Activated CD4-positive, alpha-beta T cell treated with anti-CD3 and anti-CD28 coated beads, Interleukin-2, amount 10 ng/mL, durations not matched to agents 24 days and 14 days (primary cell): ENCODE measurements at regions not wholly inside any gene's neighbourhood (a gene's known extent, or its start where the extent isn't known, plus 50 kb on each side); places are given as distances from the start of the nearest gene placed in this dataset.
A peak's percentile ranks its signal among the peaks of the same experiment; 100 is the strongest.
"Not testable (repeated sequence)": the region's sequence is repeated elsewhere in the genome, so short reads cannot be mapped to it uniquely, and the experiment has no call there.

Source experiments
- DNase-seq: peaks from one replicate; pipeline ENCODE4 v3.0.0; 2022
- H3K27ac Mint-ChIP-seq: one replicate; pipeline ENCODE4 v1.8.0; 2022; ENCODE audit warnings: mild to moderate bottlenecking, mixed read lengths
- H3K27me3 Mint-ChIP-seq: one replicate; pipeline ENCODE4 v1.8.0; 2022; ENCODE audit warnings: mixed read lengths
- H3K36me3 Mint-ChIP-seq: one replicate; pipeline ENCODE4 v1.8.0; 2022; ENCODE audit warnings: low read depth, mild to moderate bottlenecking, mixed read lengths
- H3K4me1 Mint-ChIP-seq: one replicate; pipeline ENCODE4 v1.8.0; 2021; ENCODE audit warnings: mixed read lengths
- H3K4me3 Mint-ChIP-seq: one replicate; pipeline ENCODE4 v1.8.0; 2022; ENCODE audit warnings: mild to moderate bottlenecking, moderate library complexity, mixed read lengths
- H3K9me3 Mint-ChIP-seq: one replicate; pipeline ENCODE4 v1.8.0; 2021; ENCODE audit warnings: mixed read lengths
- intact Hi-C: fragments of 100-400 bp; cut with micrococcal nuclease; formaldehyde crosslinking; loops from one replicate; pipeline ENCODE4 v1.15.1; 2023

GRCh38 chr12:125525879-125526278 is 460.6 kb downstream of the AACS start:
- Mint-ChIP-seq H3K27me3 (no peaks in the 10 kb centered on the region), H3K36me3 (no peaks in the 10 kb centered on the region), H3K4me3 (no peak overlapping the region), H3K27ac (no peak overlapping the region), H3K4me1 (no peaks in the 10 kb centered on the region), H3K9me3 (peaks cover 7% of the 10 kb centered on the region)
- intact Hi-C loops: no loop called here
- DNase-seq: no peak

GRCh38 chr12:125528281-125528680 is 463.0 kb downstream of the AACS start:
- Mint-ChIP-seq H3K36me3 (no peaks in the 10 kb centered on the region), H3K4me3 (no peak overlapping the region), H3K9me3 (peaks cover 2% of the 10 kb centered on the region), H3K27ac (no peak overlapping the region), H3K4me1 (no peaks in the 10 kb centered on the region), H3K27me3 (no peaks in the 10 kb centered on the region)
- intact Hi-C loops: no loop called here
- no peak for DNase-seq

DNA sequence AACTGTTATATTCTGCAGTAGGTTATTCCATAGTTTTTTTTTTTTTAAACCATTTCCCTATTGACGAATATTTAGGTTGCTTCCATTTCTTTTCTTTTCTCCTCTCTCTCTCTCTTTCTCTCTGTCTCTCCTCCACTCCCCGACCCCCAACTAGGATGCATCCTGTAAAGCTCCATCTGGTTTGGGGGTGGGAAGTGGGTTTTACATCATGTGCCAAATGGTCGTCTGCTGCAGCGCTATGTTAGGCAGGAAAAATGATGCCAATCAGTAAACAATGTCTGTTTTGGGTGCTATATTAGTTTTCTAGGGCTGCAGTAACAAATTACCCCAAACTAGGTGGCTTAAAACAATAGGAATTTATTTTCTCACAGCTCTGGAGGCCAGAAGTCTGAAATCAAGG is 465.0 kb downstream of the AACS start:
- Mint-ChIP-seq H3K36me3 (no peaks in the 10 kb centered on the region), H3K9me3 (peaks cover 2% of the 10 kb centered on the region), H3K27me3 (no peaks in the 10 kb centered on the region), H3K27ac (no peak overlapping the region), H3K4me3 (no peak overlapping the region), H3K4me1 (no peaks in the 10 kb centered on the region)
- no peak for DNase-seq
- intact Hi-C loops: loop anchor here (5.0 kb wide), 1 partner anchor 1342 kb away; no protein-coding TSS in a partner anchor

DNA sequence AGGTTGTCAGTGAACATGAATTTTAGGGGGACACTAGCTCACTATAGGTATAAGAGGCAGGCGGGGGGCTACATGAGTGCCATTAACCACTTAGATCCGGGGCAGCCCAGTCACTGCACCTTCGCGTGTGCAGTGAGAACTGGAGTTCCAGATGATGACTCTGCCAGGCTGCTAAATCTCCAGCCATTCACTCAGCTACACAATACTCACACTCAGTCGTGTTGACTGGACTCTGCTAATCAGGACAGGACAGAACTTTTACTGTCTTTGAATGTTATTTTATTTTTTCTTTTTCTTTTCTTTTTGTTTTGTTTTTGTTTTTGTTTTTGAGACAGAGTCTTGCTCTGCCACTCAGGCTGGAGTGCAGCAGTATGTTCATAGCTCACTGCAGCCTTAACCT is 465.6 kb downstream of the AACS start:
- intact Hi-C loops: loop anchor here (5.0 kb wide), 1 partner anchor 1341 kb away; no protein-coding TSS in a partner anchor
- H3K27ac Mint-ChIP-seq: no peak overlapping the region
- no peaks in the 10 kb centered on the region for H3K9me3 Mint-ChIP-seq
- no peak overlapping the region for H3K4me3 Mint-ChIP-seq
- H3K4me1 Mint-ChIP-seq: no peaks in the 10 kb centered on the region
- DNase-seq: no peak
- H3K36me3 Mint-ChIP-seq: no peaks in the 10 kb centered on the region
- no peaks in the 10 kb centered on the region for H3K27me3 Mint-ChIP-seq

DNA sequence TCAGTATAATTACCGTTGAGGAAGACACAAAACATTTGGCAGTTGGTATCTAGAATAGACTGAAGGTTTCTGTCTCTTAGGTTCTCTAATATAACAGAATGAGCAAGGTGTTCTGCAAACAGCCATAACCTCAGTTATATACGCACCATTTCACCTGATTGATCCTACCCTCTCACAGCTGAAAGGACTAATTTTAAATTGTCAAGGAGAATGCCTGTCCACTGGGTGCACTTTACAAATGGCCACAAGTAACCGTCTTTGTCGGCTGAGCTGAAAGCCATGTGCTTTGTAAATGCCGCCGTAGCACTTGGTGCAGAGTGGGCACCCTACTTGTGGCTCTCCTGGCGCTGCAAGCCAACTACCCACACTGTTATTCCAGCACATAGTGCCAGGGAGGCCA is 466.3 kb downstream of the AACS start:
- H3K4me1 Mint-ChIP-seq: no peaks in the 10 kb centered on the region
- H3K27ac Mint-ChIP-seq: no peak overlapping the region
- DNase-seq: no peak
- no peaks in the 10 kb centered on the region for H3K27me3 Mint-ChIP-seq
- no peak overlapping the region for H3K4me3 Mint-ChIP-seq
- no peaks in the 10 kb centered on the region for H3K36me3 Mint-ChIP-seq
- intact Hi-C loops: loop anchor here (5.0 kb wide), 1 partner anchor 1341 kb away; no protein-coding TSS in a partner anchor
- no peaks in the 10 kb centered on the region for H3K9me3 Mint-ChIP-seq

DNA sequence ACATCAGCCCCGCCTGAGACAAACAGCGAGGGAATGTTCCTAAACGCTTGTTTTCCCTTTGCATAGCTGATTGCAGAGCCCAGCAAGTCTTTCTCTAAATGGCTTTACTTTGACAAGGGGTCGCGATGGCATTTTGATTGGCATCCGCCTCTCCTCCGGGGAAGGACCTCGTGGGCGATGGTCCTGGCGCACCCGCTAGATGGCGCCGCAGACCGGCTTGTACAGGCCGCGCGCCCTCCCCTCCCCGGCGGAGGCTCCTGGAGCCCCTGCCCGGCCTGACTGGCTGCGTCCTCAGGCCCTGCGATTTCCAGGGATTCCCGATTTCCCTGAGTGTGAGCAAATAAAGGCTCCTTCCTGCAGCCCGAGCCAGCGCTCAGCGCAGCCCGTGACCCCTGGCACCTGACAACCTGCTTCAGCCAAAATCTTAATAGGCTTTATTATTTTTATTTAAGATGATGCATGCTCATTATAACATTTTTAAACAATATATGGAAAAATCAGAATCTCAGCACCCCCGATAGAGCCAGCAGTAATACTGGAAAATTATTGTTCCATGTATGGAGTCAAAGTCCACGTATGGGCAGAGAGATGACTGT is 468.3 kb downstream of the AACS start:
- H3K27ac Mint-ChIP-seq: no peak overlapping the region
- H3K27me3 Mint-ChIP-seq: no peaks in the 10 kb centered on the region
- H3K36me3 Mint-ChIP-seq: no peaks in the 10 kb centered on the region
- DNase-seq: peak; percentile 73
- no peak overlapping the region for H3K4me3 Mint-ChIP-seq
- no peaks in the 10 kb centered on the region for H3K9me3 Mint-ChIP-seq
- no peaks in the 10 kb centered on the region for H3K4me1 Mint-ChIP-seq
- intact Hi-C loops: loop anchor here (5.0 kb wide), 1 partner anchor 1339 kb away; no protein-coding TSS in a partner anchor

DNA sequence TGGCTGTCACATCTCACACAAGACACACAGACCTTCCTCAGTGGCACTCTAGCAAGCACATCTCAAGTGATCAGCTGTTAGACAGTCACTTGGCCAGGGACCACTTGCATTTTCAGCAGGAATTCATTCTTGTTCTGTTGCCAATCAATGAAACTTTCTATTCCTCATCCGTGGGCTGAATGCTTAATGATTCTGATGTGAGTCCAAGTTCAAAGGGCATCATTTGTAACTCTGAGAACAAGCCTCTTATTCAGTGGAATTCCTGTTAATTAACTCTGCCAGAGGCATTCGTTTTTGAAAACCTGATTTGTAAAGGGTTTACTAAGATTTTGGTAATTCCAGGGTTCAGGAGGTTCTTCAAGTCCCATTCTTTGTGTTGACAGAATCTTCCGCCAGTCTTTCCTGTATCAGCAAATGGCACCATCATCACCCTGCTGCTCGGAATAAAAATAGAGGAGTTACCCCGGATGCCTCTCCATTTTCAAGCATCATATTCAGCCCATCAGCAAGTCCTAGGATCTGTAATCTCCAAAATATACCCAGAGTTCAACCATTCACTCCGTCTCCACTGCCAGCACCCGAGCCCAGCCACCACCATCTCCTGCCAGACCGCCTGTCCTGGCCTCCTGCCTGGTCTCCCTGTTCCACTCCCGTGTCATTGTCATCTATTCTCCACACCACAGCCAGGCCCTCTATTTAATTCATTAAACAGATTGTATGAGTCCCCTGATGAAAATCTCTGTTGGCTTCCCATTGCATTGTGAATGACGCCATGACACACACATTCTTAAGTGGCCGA is 473.4 kb downstream of the AACS start:
- H3K9me3 Mint-ChIP-seq: no peaks in the 10 kb centered on the region
- intact Hi-C loops: no loop called here

DNA sequence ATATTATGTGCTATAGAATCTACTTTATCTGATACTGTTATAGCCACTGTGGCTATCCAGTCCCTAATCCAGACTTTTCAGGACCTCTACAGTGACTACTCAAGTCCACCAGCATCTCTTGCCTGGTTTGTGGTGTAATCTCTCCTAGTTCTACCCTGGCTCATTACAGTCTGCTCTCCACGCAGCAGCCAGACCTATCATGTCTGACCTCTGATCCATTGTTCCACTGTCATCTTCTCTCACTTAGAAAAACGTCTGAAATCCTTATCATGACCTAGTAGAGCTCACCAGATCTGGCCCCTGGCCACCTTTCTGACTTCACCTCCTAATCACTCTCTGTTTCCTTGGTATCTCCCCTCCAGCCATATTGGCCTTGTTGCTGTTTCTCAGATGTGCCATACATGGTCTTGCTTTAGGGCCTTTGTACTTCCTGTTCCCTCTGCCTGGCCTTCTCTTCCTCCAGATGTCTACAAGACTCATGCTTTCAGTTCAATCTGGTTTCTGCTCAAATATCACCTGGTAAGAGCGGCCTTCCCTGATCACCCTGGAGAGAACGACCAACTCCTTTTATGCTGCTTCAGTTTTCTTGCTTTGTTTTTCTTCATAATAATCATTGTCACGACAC is 475.5 kb downstream of the AACS start:
- Mint-ChIP-seq H3K27me3 (no peaks in the 10 kb centered on the region), H3K4me3 (no peak overlapping the region), H3K27ac (no peak overlapping the region), H3K9me3 (no peaks in the 10 kb centered on the region), H3K4me1 (no peaks in the 10 kb centered on the region), H3K36me3 (no peaks in the 10 kb centered on the region)
- no peak for DNase-seq
- intact Hi-C loops: no loop called here

More for the DNA sequence above, 473.4 kb downstream of the AACS start:
- no peak for DNase-seq
- H3K4me3 Mint-ChIP-seq: no peak overlapping the region
- H3K4me1 Mint-ChIP-seq: no peaks in the 10 kb centered on the region
- H3K27ac Mint-ChIP-seq: no peak overlapping the region
- no peaks in the 10 kb centered on the region for H3K27me3 Mint-ChIP-seq
- H3K36me3 Mint-ChIP-seq: no peaks in the 10 kb centered on the region

- Mint-ChIP-seq H3K27ac (no peak overlapping the region), H3K4me3 (no peak overlapping the region), H3K27me3 (no peaks in the 10 kb centered on the region), H3K36me3 (no peaks in the 10 kb centered on the region), H3K9me3 (no peaks in the 10 kb centered on the region), H3K4me1 (no peaks in the 10 kb centered on the region)
- no peak for DNase-seq
- intact Hi-C loops: no loop called here
These were observed 479.7 kb downstream of the AACS start for GRCh38 chr12:125544960-125545359.

DNA sequence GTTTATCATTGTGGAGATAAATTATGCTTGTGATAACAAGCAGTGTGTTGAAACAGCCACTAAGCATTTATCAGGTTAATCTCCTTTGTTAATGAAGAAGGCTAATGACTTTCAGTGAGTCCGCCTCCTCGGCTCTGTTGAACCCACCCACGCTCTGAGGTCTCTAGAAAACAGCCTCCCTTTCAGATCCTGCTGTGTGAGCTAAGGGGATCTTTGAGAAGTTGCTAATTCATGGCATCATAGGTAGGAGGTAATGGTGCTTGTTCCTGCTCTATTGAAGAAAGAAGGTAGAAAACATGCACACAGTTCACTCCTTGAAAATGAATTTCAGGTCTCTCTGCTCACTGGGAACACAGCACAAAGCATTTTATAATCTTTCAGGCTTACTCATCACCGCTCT is 483.9 kb downstream of the AACS start:
- DNase-seq: no peak
- Mint-ChIP-seq H3K4me3 (no peak overlapping the region), H3K9me3 (no peaks in the 10 kb centered on the region), H3K36me3 (no peaks in the 10 kb centered on the region), H3K27ac (no peak overlapping the region), H3K27me3 (no peaks in the 10 kb centered on the region), H3K4me1 (no peaks in the 10 kb centered on the region)
- intact Hi-C loops: no loop called here

- Mint-ChIP-seq H3K27ac (no peak overlapping the region), H3K36me3 (no peaks in the 10 kb centered on the region), H3K4me3 (no peak overlapping the region), H3K27me3 (no peaks in the 10 kb centered on the region), H3K4me1 (no peaks in the 10 kb centered on the region), H3K9me3 (no peaks in the 10 kb centered on the region)
- DNase-seq: no peak
- intact Hi-C loops: no loop called here
These were observed 484.6 kb downstream of the AACS start for GRCh38 chr12:125549836-125550235.

DNA sequence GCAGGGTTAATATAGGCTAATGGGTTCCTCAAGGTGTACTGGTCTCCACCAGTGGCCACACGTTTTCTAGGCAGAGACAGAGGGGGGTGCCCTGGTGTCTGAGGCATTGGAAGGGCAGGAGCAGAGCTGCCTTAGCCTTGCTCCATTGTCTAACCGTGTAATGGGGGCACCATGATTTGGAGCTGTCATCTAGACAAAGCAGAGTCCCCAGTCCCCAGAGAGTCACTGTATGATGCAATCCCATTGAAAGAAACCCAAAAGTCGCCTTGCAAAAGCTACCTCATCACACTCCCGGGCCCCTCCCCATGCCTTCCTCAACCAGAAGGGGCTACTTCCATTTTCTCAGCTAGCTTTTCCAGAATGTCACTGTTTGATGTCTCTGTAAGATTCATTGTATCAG is 487.1 kb downstream of the AACS start:
- no peak overlapping the region for H3K27ac Mint-ChIP-seq
- no peak overlapping the region for H3K4me3 Mint-ChIP-seq
- H3K4me1 Mint-ChIP-seq: no peaks in the 10 kb centered on the region
- intact Hi-C loops: no loop called here
- DNase-seq: no peak
- no peaks in the 10 kb centered on the region for H3K27me3 Mint-ChIP-seq
- H3K9me3 Mint-ChIP-seq: no peaks in the 10 kb centered on the region
- H3K36me3 Mint-ChIP-seq: no peaks in the 10 kb centered on the region

- H3K27ac Mint-ChIP-seq, H3K4me3 Mint-ChIP-seq, DNase-seq, H3K4me1 Mint-ChIP-seq, intact Hi-C loops, H3K36me3 Mint-ChIP-seq, H3K27me3 Mint-ChIP-seq, H3K9me3 Mint-ChIP-seq: not testable (repeated sequence)
These were observed 495.8 kb downstream of the AACS start for GRCh38 chr12:125561008-125561407.

DNA sequence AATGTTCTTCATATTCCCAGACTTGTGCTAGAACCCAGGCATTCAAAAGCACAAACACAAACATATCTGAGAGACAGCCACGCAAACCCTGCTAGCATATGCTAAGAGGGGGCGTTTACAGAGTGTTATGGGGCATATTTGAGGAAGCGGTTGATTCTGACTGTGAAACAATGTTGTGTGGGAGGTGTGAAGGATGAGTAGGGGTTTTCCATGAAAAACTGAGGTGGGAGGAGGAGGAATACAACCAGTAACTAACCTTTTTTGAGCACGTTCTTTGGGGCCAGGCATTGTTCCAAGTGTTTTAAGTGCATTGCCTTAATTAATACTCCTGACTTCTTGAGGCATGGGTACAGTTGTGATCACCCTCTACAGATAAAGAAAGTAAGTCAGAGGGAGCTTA is 499.5 kb downstream of the AACS start:
- intact Hi-C loops: no loop called here

More for the DNA sequence above, 499.5 kb downstream of the AACS start:
- Mint-ChIP-seq H3K27ac (no peak overlapping the region), H3K27me3 (no peaks in the 10 kb centered on the region), H3K4me3 (no peak overlapping the region), H3K9me3 (peaks cover 3% of the 10 kb centered on the region), H3K4me1 (no peaks in the 10 kb centered on the region), H3K36me3 (no peaks in the 10 kb centered on the region)
- DNase-seq: no peak
